H1 (cell line): ENCODE measurements at regions not wholly inside any gene's neighbourhood (a gene's known extent, or its start where the extent isn't known, plus 50 kb on each side); places are given as distances from the start of the nearest gene placed in this dataset.

Experiments
- CTCF ChIA-PET: fragments of 300-600 bp; sonication (Branson Sonifier 250); formaldehyde crosslinking; loops from one replicate; lab custom pipeline; 2021; ENCODE audit not compliant: partially characterized antibody; lab: Charles Lee
- POLR2A ChIA-PET: fragments of 300-600 bp; sonication (Branson Sonifier 250); formaldehyde crosslinking; loops from one replicate; lab custom pipeline; 2021; ENCODE audit warnings: inconsistent platforms; ENCODE audit not compliant: partially characterized antibody; lab: Charles Lee
- DNase-seq, 2 experiments: peaks; one replicate each; pipeline versions ENCODE4 v3.0.0 to v3.0.0-alpha.2; 2010 to 2022; ENCODE audit warnings: low spot score in 2 of 2, low read depth in 1 of 2, mixed read lengths in 1 of 2
- FAIRE-seq: peaks from 2 replicates; lab custom pipeline; 2011; peaks lifted over from hg19 to GRCh38; lab: Jason Lieb, UNC
- H2AFZ ChIP-seq: 2 replicates; pipeline ENCODE4 v1.8.1; 2012; ENCODE audit warnings: low read length, inconsistent platforms
- H2AK5ac ChIP-seq: 2 replicates; pipeline ENCODE4 v1.6.1; 2013; ENCODE audit warnings: low read depth, low read length
- H2BK120ac ChIP-seq: replicated peaks from 2 replicates; pipeline ENCODE3; 2013; ENCODE audit warnings: low read depth, low read length, inconsistent platforms
- H2BK12ac ChIP-seq: 2 replicates; pipeline ENCODE4 v1.6.1; 2013; ENCODE audit warnings: low read depth, low read length
- H2BK15ac ChIP-seq: 2 replicates; pipeline ENCODE4 v1.6.1; 2013; ENCODE audit warnings: low read length
- H2BK20ac ChIP-seq: 2 replicates; pipeline ENCODE4 v1.6.1; 2013; ENCODE audit warnings: low read length
- H2BK5ac ChIP-seq: 2 replicates; pipeline ENCODE4 v1.6.1; 2013; ENCODE audit warnings: low read depth, low read length
- H3K14ac ChIP-seq: 2 replicates; pipeline ENCODE4 v1.6.1; 2013; ENCODE audit warnings: inconsistent platforms; ENCODE audit not compliant: insufficient read length
- H3K18ac ChIP-seq: 2 replicates; pipeline ENCODE4 v1.6.1; 2013; ENCODE audit warnings: low read length; ENCODE audit errors: extremely low read depth
- H3K23ac ChIP-seq: 2 replicates; pipeline ENCODE4 v1.6.1; 2013; ENCODE audit warnings: inconsistent platforms; ENCODE audit not compliant: insufficient read length
- H3K23me2 ChIP-seq: 2 replicates; pipeline ENCODE4 v1.6.1; 2013; ENCODE audit warnings: low read depth, low read length
- H3K27ac ChIP-seq: 2 replicates; pipeline ENCODE4 v1.6.1; 2011; ENCODE audit warnings: low read depth, low read length, inconsistent platforms
- H3K27me3 ChIP-seq, 4 experiments: replicated peaks in 1 of 4; 1 replicate in 1 of 4; 2 replicates in 3 of 4; pipeline versions ENCODE4 v1.6.1 to v1.8.1; 2011 to 2013; ENCODE audit warnings: low read length in 3 of 4, mild to moderate bottlenecking in 3 of 4, inconsistent platforms in 2 of 4, mixed read lengths in 2 of 4, moderate library complexity in 1 of 4; ENCODE audit not compliant: control insufficient read depth in 3 of 4, insufficient read depth in 3 of 4; ENCODE audit errors: extremely low read depth in 1 of 4
- H3K36me3 ChIP-seq, 4 experiments: 2 replicates each; pipeline versions ENCODE4 v1.6.1 to v1.8.1; 2011 to 2013; ENCODE audit warnings: mild to moderate bottlenecking in 4 of 4, low read length in 3 of 4, moderate library complexity in 2 of 4, control low read depth in 1 of 4, inconsistent platforms in 1 of 4; ENCODE audit not compliant: insufficient read depth in 4 of 4, control insufficient read depth in 2 of 4
- H3K4ac ChIP-seq: replicated peaks from 2 replicates; pipeline ENCODE3; 2013; ENCODE audit warnings: low read length, low read depth, mixed read lengths, inconsistent platforms; ENCODE audit not compliant: insufficient read length
- H3K4me1 ChIP-seq, 4 experiments: replicated peaks in 1 of 4; 1 replicate in 1 of 4; 2 replicates in 3 of 4; pipeline versions ENCODE4 v1.6.1 to v1.8.1; 2011 to 2013; ENCODE audit warnings: low read length in 3 of 4, inconsistent platforms in 2 of 4, mixed read lengths in 1 of 4; ENCODE audit not compliant: insufficient read depth in 4 of 4, control insufficient read depth in 3 of 4
- H3K4me2 ChIP-seq, 2 experiments: 2 replicates each; pipeline versions ENCODE4 v1.6.1 to v1.8.1; 2011 to 2013; ENCODE audit warnings: low read depth in 2 of 2, low read length in 2 of 2, control low read depth in 1 of 2, inconsistent platforms in 1 of 2, mild to moderate bottlenecking in 1 of 2; ENCODE audit not compliant: insufficient read depth in 1 of 2
- H3K4me3 ChIP-seq, 4 experiments: fragments of 200-600, 300-600 bp in 1 of 4; sonication (generic), shearing (Covaris generic), sonication (Bioruptor Twin) in 1 of 4; 2 replicates each; pipeline versions ENCODE4 v1.5.1 to v1.8.1; 2011 to 2016; ENCODE audit warnings: low read length in 4 of 4, low read depth in 3 of 4, control low read depth in 2 of 4, inconsistent platforms in 2 of 4, mild to moderate bottlenecking in 2 of 4, mixed read lengths in 1 of 4, moderate library complexity in 1 of 4; ENCODE audit not compliant: insufficient read depth in 2 of 4; ENCODE audit errors: extremely low read depth in 1 of 4
- H3K56ac ChIP-seq: replicated peaks from 2 replicates; pipeline ENCODE3; 2013; ENCODE audit warnings: low read depth, mild to moderate bottlenecking, mixed read lengths, low read length, inconsistent platforms; ENCODE audit not compliant: insufficient read length
- H3K79me1 ChIP-seq: 2 replicates; pipeline ENCODE4 v1.6.1; 2013; ENCODE audit warnings: low read depth, low read length, control low read depth
- H3K79me2 ChIP-seq, 2 experiments: 2 replicates each; pipeline versions ENCODE4 v1.6.1 to v1.8.1; 2012 to 2013; ENCODE audit warnings: low read length in 2 of 2, mild to moderate bottlenecking in 2 of 2, inconsistent platforms in 1 of 2; ENCODE audit not compliant: insufficient read depth in 2 of 2, control insufficient read depth in 1 of 2
- H3K9ac ChIP-seq, 4 experiments: replicated peaks in 1 of 4; 1 replicate in 1 of 4; 2 replicates in 3 of 4; pipeline versions ENCODE4 v1.6.1 to v1.8.1; 2011 to 2013; ENCODE audit warnings: low read depth in 3 of 4, low read length in 3 of 4, control low read depth in 2 of 4, mild to moderate bottlenecking in 2 of 4, moderate library complexity in 2 of 4, inconsistent platforms in 1 of 4; ENCODE audit errors: extremely low read depth in 1 of 4
- H3K9me3 ChIP-seq, 2 experiments: 2 replicates each; pipeline versions ENCODE4 v1.6.1 to v1.8.1; 2012 to 2013; ENCODE audit warnings: mild to moderate bottlenecking in 2 of 2, moderate library complexity in 2 of 2, control low read depth in 1 of 2, inconsistent platforms in 1 of 2, low read depth in 1 of 2, low read length in 1 of 2, mixed read lengths in 1 of 2; ENCODE audit not compliant: insufficient read depth in 2 of 2
- H4K20me1 ChIP-seq, 2 experiments: replicated peaks in 1 of 2; 2 replicates each; pipeline versions ENCODE3 to v1.8.1; 2011 to 2013; ENCODE audit warnings: inconsistent platforms in 2 of 2, low read length in 2 of 2, mild to moderate bottlenecking in 1 of 2; ENCODE audit not compliant: insufficient read depth in 2 of 2, control insufficient read depth in 1 of 2
- H4K5ac ChIP-seq: 2 replicates; pipeline ENCODE4 v1.6.1; 2013; ENCODE audit warnings: low read length, low read depth, mixed read lengths, inconsistent platforms; ENCODE audit not compliant: insufficient read length
- H4K8ac ChIP-seq: 2 replicates; pipeline ENCODE4 v1.8.0; 2013; ENCODE audit warnings: mild to moderate bottlenecking, moderate library complexity, low read length, inconsistent platforms; ENCODE audit not compliant: insufficient read depth; ENCODE audit errors: extremely low read depth
- H4K91ac ChIP-seq: replicated peaks from 2 replicates; pipeline ENCODE3; 2013; ENCODE audit warnings: low read length, mixed read lengths, inconsistent platforms; ENCODE audit not compliant: insufficient read length
- BACH1 ChIP-seq: IDR thresholded peaks from 2 replicates; pipeline ENCODE4 v1.6.1; 2012; ENCODE audit warnings: low read length, improper control_type of control experiment
- BRCA1 ChIP-seq: IDR thresholded peaks from 2 replicates; pipeline ENCODE4 v1.6.1; 2012; ENCODE audit warnings: low read depth, low read length, improper control_type of control experiment
- CHD1 ChIP-seq: IDR thresholded peaks from 2 replicates; pipeline ENCODE4 v1.6.1; 2012; ENCODE audit warnings: low read depth, low read length, improper control_type of control experiment
- EGR1 ChIP-seq: IDR thresholded peaks from 2 replicates; pipeline ENCODE4 v1.6.1; 2011; ENCODE audit warnings: low read depth, low read length, borderline replicate concordance
- GTF2F1 ChIP-seq: IDR thresholded peaks from 2 replicates; pipeline ENCODE4 v1.6.1; 2012; ENCODE audit warnings: low read depth, low read length, improper control_type of control experiment, borderline replicate concordance
- JUN ChIP-seq: IDR thresholded peaks from 2 replicates; pipeline ENCODE4 v1.6.1; 2011; ENCODE audit warnings: low read depth, mild to moderate bottlenecking, improper control_type of control experiment, low read length
- JUND ChIP-seq: IDR thresholded peaks from 2 replicates; pipeline ENCODE4 v1.6.1; 2011; ENCODE audit warnings: mild to moderate bottlenecking, improper control_type of control experiment, low read length
- MAFK ChIP-seq: IDR thresholded peaks from 2 replicates; pipeline ENCODE4 v1.6.1; 2012; ENCODE audit warnings: low read depth, mild to moderate bottlenecking, improper control_type of control experiment, low read length
- NANOG ChIP-seq: IDR thresholded peaks from 2 replicates; pipeline ENCODE4 v1.6.1; 2011; ENCODE audit warnings: low read length, low read depth, mild to moderate bottlenecking, inconsistent platforms; ENCODE audit not compliant: insufficient read depth, poor library complexity, severe bottlenecking
- RAD21 ChIP-seq, 2 experiments: IDR thresholded peaks in 1 of 2; conservative IDR thresholded peaks in 1 of 2; 2 replicates each; pipeline ENCODE4 v1.6.1; 2011; ENCODE audit warnings: low read depth in 2 of 2, low read length in 2 of 2, improper control_type of control experiment in 1 of 2, inconsistent platforms in 1 of 2, mild to moderate bottlenecking in 1 of 2, moderate library complexity in 1 of 2
- RFX5 ChIP-seq: IDR thresholded peaks from 2 replicates; pipeline ENCODE4 v1.6.1; 2011; ENCODE audit warnings: low read depth, low read length, improper control_type of control experiment, borderline replicate concordance
- SP1 ChIP-seq: IDR thresholded peaks from 2 replicates; pipeline ENCODE4 v1.6.1; 2011; ENCODE audit warnings: low read depth, low read length
- SP2 ChIP-seq: IDR thresholded peaks from 2 replicates; pipeline ENCODE4 v1.6.1; 2012; ENCODE audit warnings: mild to moderate bottlenecking, low read length, inconsistent platforms
- TBP ChIP-seq: IDR thresholded peaks from 2 replicates; pipeline ENCODE4 v1.6.1; 2011; ENCODE audit warnings: low read depth, low read length, improper control_type of control experiment
- TCF12 ChIP-seq: IDR thresholded peaks from 2 replicates; pipeline ENCODE4 v1.6.1; 2011; ENCODE audit warnings: low read depth, mild to moderate bottlenecking, low read length
- TEAD4 ChIP-seq: IDR thresholded peaks from 2 replicates; pipeline ENCODE4 v1.6.1; 2012; ENCODE audit warnings: low read depth, low read length, inconsistent platforms, mixed read lengths
- ZNF274 ChIP-seq: IDR thresholded peaks from 2 replicates; pipeline ENCODE4 v1.7.0; 2012; ENCODE audit warnings: low read length, borderline replicate concordance; ENCODE audit errors: extremely low read depth
- WGBS, 2 experiments: shearing (Covaris generic) in 1 of 2; methylation state at CpG; one replicate each; pipeline versions ENCODE4 v1.1.6 to v1.1.7; 2013 to 2015; ENCODE audit warnings: low lambda C conversion rate in 2 of 2, mixed read lengths in 2 of 2, inconsistent platforms in 1 of 2, low coverage in 1 of 2, missing lambda C conversion rate in 1 of 2; ENCODE audit not compliant: insufficient replicate concordance in 2 of 2, insufficient coverage in 1 of 2, insufficient read length in 1 of 2; ENCODE audit errors: extremely low coverage in 1 of 2, missing lambda C conversion rate in 1 of 2; 5-methylcytosine and 5-hydroxymethylcytosine counted together

DNA sequence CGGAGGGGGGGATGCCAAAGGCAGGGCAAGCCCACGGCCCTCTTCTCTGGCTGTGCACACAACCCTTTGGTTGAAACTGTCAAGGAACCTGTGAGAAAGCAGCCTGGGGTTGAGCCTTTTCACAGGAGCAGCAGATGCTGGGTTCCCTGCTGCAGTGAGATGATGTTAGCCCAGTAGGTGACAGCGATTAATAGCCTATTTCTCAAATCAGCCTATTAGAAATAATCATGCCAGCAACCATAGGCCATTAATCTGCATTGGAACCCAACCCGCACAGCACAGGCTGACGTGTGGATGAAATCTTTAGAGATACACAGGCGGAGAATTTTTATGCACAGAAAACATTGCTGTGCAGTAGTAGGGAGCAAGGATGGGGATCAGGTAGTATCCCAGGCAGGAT is 637.5 kb downstream of the AJAP1 start:
- Histone ChIP-seq H3K4me1 (no peaks in the 10 kb centered on the region), H3K36me3 (no peaks in the 10 kb centered on the region), H2AK5ac (no peak overlapping the region), H2BK12ac (no peak overlapping the region), H2BK120ac (no peak overlapping the region), H3K79me2 (no peaks in the 10 kb centered on the region), H2BK20ac (no peak overlapping the region), H3K4ac (no peak overlapping the region), H4K91ac (no peak overlapping the region), H3K14ac (no peak overlapping the region), H3K9ac (no peak overlapping the region), H3K23me2 (peaks cover 7% of the 10 kb centered on the region; the same call in 1 of the 2 replicates), H3K56ac (no peak overlapping the region), H2BK15ac (no peak overlapping the region), H3K9me3 (no peaks in the 10 kb centered on the region; a peak in 1 of 4 replicates), H2AFZ (no peak overlapping the region), H3K4me3 (no peak overlapping the region), H4K8ac (no peak overlapping the region), H4K5ac (no peak overlapping the region), H3K27me3 (no peaks in the 10 kb centered on the region), H3K18ac (no peak overlapping the region), H3K23ac (no peak overlapping the region), H4K20me1 (no peaks in the 10 kb centered on the region), H3K79me1 (no peaks in the 10 kb centered on the region), H2BK5ac (no peak overlapping the region), H3K4me2 (no peak overlapping the region), H3K27ac (no peak overlapping the region)
- FAIRE-seq, result no peak
- no peak for DNase-seq
- POLR2A ChIA-PET, result no interaction called here
- 92% methylated on average over 6 of the region's 6 CpGs; no CpG with 5 or more reads in 1 of the 2 experiments for WGBS, 2 experiments
- CTCF ChIA-PET, result interaction anchor here (0.6 to 2.0 kb wide), 2 partner anchors 18 to 60 kb away, joined by 3 to 4 read pairs; no protein-coding TSS in a partner anchor
- no peak for TF ChIP-seq RFX5
- TF ChIP-seq CHD1, result no peak
- TF ChIP-seq TBP, result no peak
- no peak for TF ChIP-seq SP2
- no peak for TF ChIP-seq ZNF274
- no peak for TF ChIP-seq GTF2F1
- TF ChIP-seq BRCA1, result no peak
- TF ChIP-seq SP1, result no peak
- TF ChIP-seq JUN, result no peak
- no peak for TF ChIP-seq TCF12
- TF ChIP-seq BACH1, result no peak
- no peak for TF ChIP-seq TEAD4
- TF ChIP-seq RAD21 (IDR thresholded peaks at IDR 0.05 in 1 of 2, conservative IDR thresholded peaks at IDR 0.05 in 1 of 2; ENCODE audit: low read depth in 2 of 2, low read length in 2 of 2), result no peak
- TF ChIP-seq EGR1, result no peak
- no peak for TF ChIP-seq NANOG
- no peak for TF ChIP-seq JUND
- no peak for TF ChIP-seq MAFK
